Astrocyte (in vitro differentiated cells and primary cell): ENCODE measurements at regions not wholly inside any gene's neighbourhood (a gene's known extent, or its start where the extent isn't known, plus 50 kb on each side); places are given as distances from the start of the nearest gene placed in this dataset.

Experiments
- CTCF ChIP-seq: IDR thresholded peaks from 2 replicates; pipeline ENCODE4 v1.5.1; 2011; ENCODE audit warnings: low read depth, mild to moderate bottlenecking, inconsistent platforms, low read length, moderate library complexity; ENCODE audit not compliant: insufficient read depth
- EZH2 ChIP-seq: IDR thresholded peaks from 2 replicates; pipeline ENCODE4 v1.6.1; 2012; ENCODE audit warnings: mild to moderate bottlenecking, low read length, inconsistent platforms; ENCODE audit not compliant: insufficient read depth

DNA sequence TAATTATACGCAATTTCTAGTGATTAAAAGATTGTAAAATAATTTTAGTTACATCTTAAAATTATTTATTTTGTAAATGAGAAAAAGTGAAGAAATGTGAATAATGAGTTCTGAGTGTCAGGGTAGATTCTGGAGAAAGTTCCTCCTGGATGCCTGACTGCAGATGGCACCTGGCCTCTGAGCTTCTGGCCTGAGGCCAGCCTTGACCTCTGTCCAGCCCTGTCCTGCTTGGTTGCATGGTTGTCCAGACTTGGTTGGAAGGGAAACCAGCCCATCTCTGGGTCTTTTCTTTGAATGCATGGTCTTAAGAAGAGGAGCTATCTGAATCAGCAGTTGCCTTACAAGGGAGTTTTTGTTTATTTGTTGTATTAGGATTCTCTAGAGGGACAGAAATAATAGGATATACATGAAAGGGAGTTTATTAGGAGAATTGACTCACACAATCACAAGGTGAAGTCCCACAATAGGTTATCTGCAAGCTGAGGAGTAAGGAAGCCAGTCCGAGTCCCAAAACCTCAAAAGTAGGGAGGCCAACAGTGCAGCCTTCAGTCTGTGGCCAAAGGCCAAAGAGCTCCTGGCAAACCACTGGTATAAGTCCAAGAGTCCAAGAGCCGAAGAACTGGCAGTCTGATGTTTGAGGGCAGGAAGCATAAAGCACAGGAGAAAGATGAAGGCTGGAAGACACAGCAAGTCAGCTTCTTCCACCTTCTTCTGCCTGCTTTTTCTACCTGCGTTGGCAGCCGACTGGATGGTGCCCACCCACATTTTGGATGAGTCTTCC, 385.8 kb downstream of the ZNF536 start:
- TF ChIP-seq CTCF (no peak), EZH2 (no peak)
